IMR-90 (cell line): ENCODE measurements at regions not wholly inside any gene's neighbourhood (a gene's known extent, or its start where the extent isn't known, plus 50 kb on each side); places are given as distances from the start of the nearest gene placed in this dataset.

Experiments
- ATAC-seq: fragments of 200-7000 bp; cut with Tn5 transposase; 2 replicates; pipeline ENCODE4 v1.9.1; 2020; ENCODE audit warnings: low read depth, mild to moderate bottlenecking, moderate library complexity
- BruUV-seq: library from RNA; stranded (reverse); fragments of 400-500 nt; replicated peaks from 2 replicates; lab custom pipeline; 2021; lab: Mats Ljungman, UMichigan
- CTCF ChIA-PET: fragments of 300-600 bp; formaldehyde crosslinking; extraction: SDS; loops from one replicate; lab custom pipeline; 2021; ENCODE audit warnings: antibody characterized with exemption; lab: Yijun Ruan, JAX
- POLR2A ChIA-PET: fragments of 300-600 bp; sonication (Branson Sonifier 250); formaldehyde crosslinking; loops from one replicate; lab custom pipeline; 2022; ENCODE audit warnings: antibody characterized with exemption; ENCODE audit not compliant: unreplicated experiment; lab: Charles Lee
- DNase-seq: peaks from one replicate; pipeline ENCODE4 v3.0.0; 2013
- H2AFZ ChIP-seq: replicated peaks from 2 replicates; pipeline ENCODE3; 2013; ENCODE audit warnings: low read length, mild to moderate bottlenecking; ENCODE audit not compliant: poor library complexity
- H2AK5ac ChIP-seq: 2 replicates; pipeline ENCODE4 v1.6.1; 2013; ENCODE audit warnings: low read depth, low read length, inconsistent platforms
- H2AK9ac ChIP-seq: replicated peaks from 2 replicates; pipeline ENCODE3; 2013; ENCODE audit warnings: mild to moderate bottlenecking, low read depth, low read length, moderate library complexity; ENCODE audit not compliant: poor library complexity
- H2BK120ac ChIP-seq: 2 replicates; pipeline ENCODE4 v1.6.1; 2013; ENCODE audit warnings: low read depth, low read length, inconsistent platforms
- H2BK15ac ChIP-seq: 3 replicates; pipeline ENCODE4 v1.6.1; 2013; ENCODE audit warnings: low read depth, low read length, inconsistent platforms
- H2BK20ac ChIP-seq: 2 replicates; pipeline ENCODE4 v1.6.1; 2013; ENCODE audit warnings: low read depth, mild to moderate bottlenecking, inconsistent platforms, low read length, moderate library complexity
- H2BK5ac ChIP-seq: 2 replicates; pipeline ENCODE4 v1.6.1; 2013; ENCODE audit warnings: mild to moderate bottlenecking, low read depth, low read length, inconsistent platforms; ENCODE audit not compliant: poor library complexity, severe bottlenecking
- H3K14ac ChIP-seq: replicated peaks from 2 replicates; pipeline ENCODE4 v1.6.1; 2013; ENCODE audit warnings: low read depth, low read length, inconsistent platforms
- H3K18ac ChIP-seq: 2 replicates; pipeline ENCODE4 v1.6.1; 2013; ENCODE audit warnings: low read depth, low read length, control low read depth
- H3K23ac ChIP-seq: 2 replicates; pipeline ENCODE4 v1.6.1; 2013; ENCODE audit warnings: low read depth, low read length, inconsistent platforms
- H3K27ac ChIP-seq: 2 replicates; pipeline ENCODE4 v1.5.1; 2013; ENCODE audit warnings: mild to moderate bottlenecking, control low read depth, low read length; ENCODE audit not compliant: insufficient read depth
- H3K27me3 ChIP-seq: 2 replicates; pipeline ENCODE4 v1.6.1; 2013; ENCODE audit warnings: low read length; ENCODE audit not compliant: control insufficient read depth, insufficient read depth
- H3K36me3 ChIP-seq: 2 replicates; pipeline ENCODE4 v1.6.1; 2013; ENCODE audit warnings: low read length, mixed read lengths; ENCODE audit not compliant: control insufficient read depth, insufficient read depth
- H3K4ac ChIP-seq: 2 replicates; pipeline ENCODE4 v1.6.1; 2013; ENCODE audit warnings: low read depth, low read length, inconsistent platforms
- H3K4me1 ChIP-seq: 2 replicates; pipeline ENCODE4 v1.6.1; 2013; ENCODE audit warnings: low read length, mixed read lengths; ENCODE audit not compliant: control insufficient read depth, insufficient read depth
- H3K4me2 ChIP-seq: 2 replicates; pipeline ENCODE4 v1.6.1; 2013; ENCODE audit warnings: low read depth, mild to moderate bottlenecking, control low read depth, low read length, moderate library complexity
- H3K4me3 ChIP-seq: 2 replicates; pipeline ENCODE4 v1.5.1; 2013; ENCODE audit warnings: low read depth, mild to moderate bottlenecking, control low read depth, low read length, moderate library complexity; ENCODE audit not compliant: insufficient read depth
- H3K56ac ChIP-seq: 2 replicates; pipeline ENCODE4 v1.6.1; 2013; ENCODE audit warnings: low read length, inconsistent platforms; ENCODE audit not compliant: insufficient read depth; ENCODE audit errors: extremely low read depth
- H3K79me1 ChIP-seq, 2 experiments: 2 replicates each; pipeline ENCODE4 v1.6.1; 2013; ENCODE audit warnings: low read length in 2 of 2, inconsistent platforms in 1 of 2, low read depth in 1 of 2
- H3K9ac ChIP-seq: 2 replicates; pipeline ENCODE4 v1.6.1; 2013; ENCODE audit warnings: low read depth, low read length, control low read depth
- H3K9me1 ChIP-seq: 2 replicates; pipeline ENCODE4 v1.6.1; 2013; ENCODE audit warnings: low read length, inconsistent platforms; ENCODE audit not compliant: insufficient read depth
- H3K9me3 ChIP-seq: 2 replicates; pipeline ENCODE4 v1.6.1; 2013; ENCODE audit warnings: low read length; ENCODE audit not compliant: control insufficient read depth, insufficient read depth
- H4K20me1 ChIP-seq: 2 replicates; pipeline ENCODE4 v1.6.1; 2013; ENCODE audit warnings: low read length, inconsistent platforms; ENCODE audit not compliant: insufficient read depth
- H4K5ac ChIP-seq: 2 replicates; pipeline ENCODE4 v1.6.1; 2013; ENCODE audit warnings: mild to moderate bottlenecking, low read depth, low read length, control low read depth
- H4K8ac ChIP-seq, 2 experiments: 2 replicates each; pipeline ENCODE4 v1.6.1; 2013; ENCODE audit warnings: low read depth in 2 of 2, low read length in 2 of 2, control low read depth in 1 of 2, inconsistent platforms in 1 of 2
- H4K91ac ChIP-seq: 2 replicates; pipeline ENCODE4 v1.6.1; 2013; ENCODE audit warnings: low read depth, low read length, inconsistent platforms; ENCODE audit not compliant: insufficient read depth
- BHLHE40 ChIP-seq: fragments of 150-350 bp; IDR thresholded peaks from 2 replicates; pipeline ENCODE4 v1.6.1; 2016; ENCODE audit warnings: mild to moderate bottlenecking, low read depth, low read length
- CEBPB ChIP-seq: IDR thresholded peaks from 2 replicates; pipeline ENCODE4 v1.6.1; 2012; ENCODE audit warnings: low read depth, low read length, improper control_type of control experiment
- CHD1 ChIP-seq: IDR thresholded peaks from 2 replicates; pipeline ENCODE4 v1.6.1; 2012; ENCODE audit warnings: low read depth, low read length, improper control_type of control experiment
- CTCF ChIP-seq: conservative IDR thresholded peaks from 2 replicates; pipeline ENCODE4 v1.5.1; 2012; ENCODE audit warnings: mild to moderate bottlenecking, low read depth, low read length, improper control_type of control experiment
- ELK1 ChIP-seq: fragments of 150-350 bp; IDR thresholded peaks from 2 replicates; pipeline ENCODE4 v1.6.1; 2016; ENCODE audit warnings: low read depth, mild to moderate bottlenecking, low read length, moderate library complexity, borderline replicate concordance
- FOS ChIP-seq: fragments of 150-350 bp; IDR thresholded peaks from 2 replicates; pipeline ENCODE4 v1.6.1; 2016; ENCODE audit warnings: low read depth, low read length
- MAFK ChIP-seq: IDR thresholded peaks from 2 replicates; pipeline ENCODE4 v1.6.1; 2012; ENCODE audit warnings: low read depth, low read length, improper control_type of control experiment
- MAZ ChIP-seq: IDR thresholded peaks from 2 replicates; pipeline ENCODE4 v1.6.1; 2012; ENCODE audit warnings: low read depth, mild to moderate bottlenecking, low read length, improper control_type of control experiment, moderate library complexity, borderline replicate concordance
- MXI1 ChIP-seq: IDR thresholded peaks from 2 replicates; pipeline ENCODE4 v1.6.1; 2012; ENCODE audit warnings: low read depth, mild to moderate bottlenecking, low read length, moderate library complexity, borderline replicate concordance
- NFE2L2 ChIP-seq: fragments of 150-350 bp; IDR thresholded peaks from 2 replicates; pipeline ENCODE4 v1.6.1; 2016; ENCODE audit warnings: low read depth, mild to moderate bottlenecking, low read length
- POLR2A ChIP-seq: IDR thresholded peaks from 2 replicates; pipeline ENCODE4 v1.6.1; 2012; ENCODE audit warnings: mild to moderate bottlenecking, low read depth, low read length
- RAD21 ChIP-seq: IDR thresholded peaks from 2 replicates; pipeline ENCODE4 v1.6.1; 2012; ENCODE audit warnings: low read length, improper control_type of control experiment
- RCOR1 ChIP-seq: IDR thresholded peaks from 2 replicates; pipeline ENCODE4 v1.6.1; 2012; ENCODE audit warnings: mild to moderate bottlenecking, low read length, improper control_type of control experiment; ENCODE audit not compliant: insufficient replicate concordance
- RFX5 ChIP-seq: IDR thresholded peaks from 2 replicates; pipeline ENCODE4 v1.8.0; 2012; ENCODE audit warnings: low read depth, mild to moderate bottlenecking, low read length, moderate library complexity
- SMC3 ChIP-seq: fragments of 150-350 bp; IDR thresholded peaks from 2 replicates; pipeline ENCODE4 v1.6.1; 2016; ENCODE audit warnings: low read depth, mild to moderate bottlenecking, antibody characterized with exemption, low read length, moderate library complexity
- USF2 ChIP-seq: fragments of 150-350 bp; IDR thresholded peaks from 2 replicates; pipeline ENCODE4 v1.6.1; 2017; ENCODE audit warnings: mild to moderate bottlenecking, antibody characterized with exemption, low read length, low read depth
- WGBS, 2 experiments: methylation state at CpG; one replicate each; pipeline versions ENCODE4 v1.1.5 to v1.1.7; 2013; ENCODE audit warnings: missing lambda C conversion rate in 2 of 2; ENCODE audit not compliant: insufficient read length in 1 of 2; ENCODE audit errors: extremely low coverage in 2 of 2; 5-methylcytosine and 5-hydroxymethylcytosine counted together
- dilution Hi-C: fragments of 300-500 bp; cut with HindIII; formaldehyde crosslinking; loops from one replicate; pipeline ENCODE4 v1.14.3; 2018; ENCODE audit warnings: low sequenced_read_pairs; ENCODE audit not compliant: unreplicated experiment
- in situ Hi-C: fragments of 300-500 bp; cut with MboI; formaldehyde crosslinking; loops from 3 replicates; pipeline ENCODE4 v1.14.3; 2019; ENCODE audit warnings: low sequenced_read_pairs, inconsistent platforms, mixed read lengths
- intact Hi-C: fragments of 100-400 bp; cut with micrococcal nuclease; formaldehyde crosslinking; loops from 2 replicates; pipeline ENCODE4 v1.10.0; 2022

- Histone ChIP-seq H3K27ac (no peak overlapping the region), H2AK9ac (no peak overlapping the region), H4K20me1 (no peaks in the 10 kb centered on the region), H3K36me3 (no peaks in the 10 kb centered on the region), H4K91ac (no peak overlapping the region), H3K79me1 (no peaks in the 10 kb centered on the region), H3K9ac (no peak overlapping the region), H4K5ac (no peak overlapping the region), H2AK5ac (no peak overlapping the region), H3K18ac (no peak overlapping the region), H4K8ac (no peak overlapping the region), H3K4me2 (no peak overlapping the region), H3K27me3 (no peaks in the 10 kb centered on the region), H3K4me3 (no peak overlapping the region), H2AFZ (peak overlapping the region; percentile 58), H3K4ac (no peak overlapping the region), H3K23ac (no peak overlapping the region), H3K9me1 (no peaks in the 10 kb centered on the region), H2BK120ac (no peak overlapping the region), H3K56ac (peak overlapping the region; percentile 51; the same call in 1 of the 2 replicates), H2BK20ac (no peak overlapping the region), H3K4me1 (no peaks in the 10 kb centered on the region), H3K14ac (no peak overlapping the region), H2BK5ac (no peak overlapping the region), H3K9me3 (peaks cover under 1% of the 10 kb centered on the region; the same call in 1 of the 2 replicates), H2BK15ac (no peak overlapping the region)
- WGBS, 2 experiments = no CpG with 5 or more reads among the region's 2 CpGs
- POLR2A ChIA-PET = no interaction called here
- CTCF ChIA-PET = interaction anchor here (0.8 kb wide), 1 partner anchor 9 kb away, joined by 3 read pairs; no protein-coding TSS in a partner anchor
- TF ChIP-seq POLR2A (no peak), RFX5 (no peak), ELK1 (no peak), USF2 (no peak), BHLHE40 (no peak), RCOR1 (no peak), MXI1 (no peak), NFE2L2 (no peak), SMC3 (no peak), RAD21 (no peak), MAZ (no peak), FOS (no peak), CHD1 (no peak), CEBPB (no peak), MAFK (no peak), CTCF (no peak)
- DNase-seq = no peak
- in situ Hi-C loops (no loop called here), intact Hi-C loops (no loop called here), dilution Hi-C loops (no loop called here)
- BruUV-seq = no TSS peak
- no peak for ATAC-seq
Measured at GRCh38 chr1:192756847-192757246, 52.0 kb upstream of the RGS2 start.
